ENCODE measurements at regions not wholly inside any gene's neighbourhood (a gene's known extent, or its start where the extent isn't known, plus 50 kb on each side); places are given as distances from the start of the nearest gene placed in this dataset.
A peak's percentile ranks its signal among the peaks of the same experiment; 100 is the strongest.
"Not testable (repeated sequence)": the region's sequence is repeated elsewhere in the genome, so short reads cannot be mapped to it uniquely, and the experiment has no call there.

GRCh38 chrX:42432552-42432951 is 345.4 kb downstream of the PPP1R2C start:
- DNase-seq = no peak

- no peak for DNase-seq
These were observed 355.0 kb downstream of the PPP1R2C start for GRCh38 chrX:42422961-42423360.

- DNase-seq = no peak
These were observed 357.5 kb downstream of the PPP1R2C start for GRCh38 chrX:42420426-42420825.

GRCh38 chrX:42415636-42416035 is 362.3 kb downstream of the PPP1R2C start:
- no peak for DNase-seq

- no peak for DNase-seq
These were observed 363.9 kb downstream of the PPP1R2C start for GRCh38 chrX:42414057-42414456.

- peak in 1 of 2 donors; percentile 0 for DNase-seq
These were observed 378.3 kb downstream of the PPP1R2C start for GRCh38 chrX:42399632-42400024.

- peak in 1 of 2 donors; percentile 22 for DNase-seq
These were observed 378.9 kb downstream of the PPP1R2C start for GRCh38 chrX:42398967-42399631.

GRCh38 chrX:42396136-42396535 is 381.8 kb downstream of the PPP1R2C start:
- no peak for DNase-seq

- DNase-seq = no peak
These were observed 385.1 kb downstream of the PPP1R2C start for GRCh38 chrX:42392846-42393245.

GRCh38 chrX:42386681-42387080 is 391.3 kb downstream of the PPP1R2C start:
- no peak for DNase-seq

- DNase-seq = no peak
These were observed 392.2 kb downstream of the PPP1R2C start for GRCh38 chrX:42385730-42386129.

GRCh38 chrX:42384956-42385355 is 393.0 kb downstream of the PPP1R2C start:
- no peak for DNase-seq

GRCh38 chrX:42378857-42379256 is 399.1 kb downstream of the PPP1R2C start:
- no peak for DNase-seq

GRCh38 chrX:42375086-42375485 is 402.9 kb downstream of the PPP1R2C start:
- DNase-seq = no peak

- no peak for DNase-seq
These were observed 411.8 kb downstream of the PPP1R2C start for GRCh38 chrX:42366181-42366580.

- DNase-seq = no peak
These were observed 415.7 kb downstream of the PPP1R2C start for GRCh38 chrX:42362219-42362618.

- DNase-seq = not testable (repeated sequence)
These were observed 419.6 kb upstream of the CASK start for GRCh38 chrX:42342981-42343380.
